ENCODE measurements at regions not wholly inside any gene's neighbourhood (a gene's known extent, or its start where the extent isn't known, plus 50 kb on each side); places are given as distances from the start of the nearest gene placed in this dataset.
"Not testable (repeated sequence)": the region's sequence is repeated elsewhere in the genome, so short reads cannot be mapped to it uniquely, and the experiment has no call there.

- no peak overlapping the region for H3K4me3 ChIP-seq (ENCODE audit: low read length)
- TF ChIP-seq CTCF (IDR thresholded peaks at IDR 0.05; ENCODE audit: insufficient read depth, low read depth, low read length, missing control alignments): no peak
- DNase-seq (ENCODE audit: low read depth): no peak
Measured at GRCh38 chr5:61231813-61232212, 69.5 kb upstream of the SMIM15 start.

GRCh38 chr5:61232490-61233050 is 70.3 kb upstream of the SMIM15 start:
- H3K4me3 ChIP-seq (ENCODE audit: low read length): no peak overlapping the region
- no peak for DNase-seq (ENCODE audit: low read depth)
- TF ChIP-seq CTCF (IDR thresholded peaks at IDR 0.05; ENCODE audit: insufficient read depth, low read depth, low read length, missing control alignments): no peak

GRCh38 chr5:61234019-61234418 is 71.8 kb upstream of the SMIM15 start:
- no peak for TF ChIP-seq CTCF (IDR thresholded peaks at IDR 0.05; ENCODE audit: insufficient read depth, low read depth, low read length, missing control alignments)
- no peak overlapping the region for H3K4me3 ChIP-seq (ENCODE audit: low read length)
- no peak for DNase-seq (ENCODE audit: low read depth)

GRCh38 chr5:61236715-61237114 is 74.4 kb upstream of the SMIM15 start:
- H3K4me3 ChIP-seq (ENCODE audit: low read length); DNase-seq (ENCODE audit: low read depth): not testable (repeated sequence)

GRCh38 chr5:61245486-61245885 is 83.2 kb upstream of the SMIM15 start:
- H3K4me3 ChIP-seq (ENCODE audit: low read length): no peak overlapping the region
- peak; percentile 32 for DNase-seq (ENCODE audit: low read depth)

GRCh38 chr5:61245936-61246335 is 83.7 kb upstream of the SMIM15 start:
- no peak for TF ChIP-seq CTCF (IDR thresholded peaks at IDR 0.05; ENCODE audit: insufficient read depth, low read depth, low read length, missing control alignments)
- H3K4me3 ChIP-seq (ENCODE audit: low read length): no peak overlapping the region
- peak; percentile 25 for DNase-seq (ENCODE audit: low read depth)

More at GRCh38 chr5:61245486-61245885, 83.2 kb upstream of the SMIM15 start:
- no peak for TF ChIP-seq CTCF (IDR thresholded peaks at IDR 0.05; ENCODE audit: insufficient read depth, low read depth, low read length, missing control alignments)

GRCh38 chr5:61246768-61247307 is 84.6 kb upstream of the SMIM15 start:
- no peak for TF ChIP-seq CTCF (IDR thresholded peaks at IDR 0.05; ENCODE audit: insufficient read depth, low read depth, low read length, missing control alignments)
- no peak overlapping the region for H3K4me3 ChIP-seq (ENCODE audit: low read length)
- no peak for DNase-seq (ENCODE audit: low read depth)
